Adrenal gland (tissue), 5 donors: ENCODE measurements at regions not wholly inside any gene's neighbourhood (a gene's known extent, or its start where the extent isn't known, plus 50 kb on each side); places are given as distances from the start of the nearest gene placed in this dataset.

Experiments used
- CTCF ChIP-seq, 6 experiments: fragments of 450-650 bp in 4 of 6; fragments of 200-600 bp in 2 of 6; sonication (generic) in 1 of 6; IDR thresholded peaks; 1 replicate in 5 of 6; 2 replicates in 1 of 6; pipeline versions ENCODE4 v1.5.1 to v1.8.0; 2016 to 2021; ENCODE audit warnings: antibody characterized with exemption in 6 of 6, mild to moderate bottlenecking in 2 of 6, moderate library complexity in 1 of 6
- POLR2A ChIP-seq, 2 donors: fragments of 450-650 bp; IDR thresholded peaks; one replicate each; pipeline ENCODE4 v1.6.1; 2017; ENCODE audit warnings: antibody characterized with exemption in 2 of 2, mild to moderate bottlenecking in 2 of 2, moderate library complexity in 1 of 2
- donor health status: DM: no; HTN: no; CAD: no.

DNA sequence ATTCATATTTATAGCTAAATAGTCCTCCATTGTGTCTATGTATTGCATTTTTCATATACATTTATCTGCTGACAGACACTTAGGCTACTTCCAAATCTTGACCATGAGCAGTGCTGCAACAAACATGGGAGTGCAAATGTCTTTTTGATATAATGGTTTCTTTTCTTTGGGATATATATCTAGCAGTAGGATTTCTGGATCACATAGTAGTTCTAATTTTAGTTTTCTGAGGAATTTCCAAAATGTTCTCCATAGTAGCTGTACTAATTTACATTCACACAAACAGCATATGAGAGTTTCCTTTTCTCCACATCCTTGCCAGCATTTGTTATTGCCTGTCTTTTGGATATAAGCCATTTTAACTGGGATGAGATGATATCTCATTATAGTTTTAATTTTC is 1521.3 kb downstream of the REEP3 start:
- TF ChIP-seq CTCF (IDR thresholded peaks at IDR 0.05): no peak
- no peak for TF ChIP-seq POLR2A (IDR thresholded peaks at IDR 0.05)
